GM10248 (cell line): ENCODE measurements at regions not wholly inside any gene's neighbourhood (a gene's known extent, or its start where the extent isn't known, plus 50 kb on each side); places are given as distances from the start of the nearest gene placed in this dataset.

Experiments used
- CTCF ChIA-PET: fragments of 300-600 bp; sonication (Branson Sonifier 250); formaldehyde crosslinking; extraction: SDS; loops from one replicate; lab custom pipeline; 2021; ENCODE audit warnings: antibody characterized with exemption; lab: Yijun Ruan, JAX
- POLR2A ChIA-PET: fragments of 350-650 bp; sonication (Branson Sonifier 250); formaldehyde crosslinking; extraction: SDS; loops from one replicate; lab custom pipeline; 2020; ENCODE audit warnings: antibody characterized with exemption; lab: Yijun Ruan, JAX
- DNase-seq: peaks from one replicate; pipeline ENCODE4 v3.0.0; 2012; ENCODE audit errors: extremely low spot score
- CTCF ChIP-seq: IDR thresholded peaks from 2 replicates; pipeline ENCODE4 v1.5.1; 2012; ENCODE audit warnings: mild to moderate bottlenecking, low read depth; ENCODE audit errors: extremely low read depth, missing control alignments, control extremely low read depth

- POLR2A ChIA-PET: no interaction called here
- no peak for TF ChIP-seq CTCF
- DNase-seq: no peak
- CTCF ChIA-PET: interaction anchor here (0.8 to 2.4 kb wide), 10 partner anchors 9 to 553 kb away, joined by 3 to 12 read pairs (median 3); no protein-coding TSS in a partner anchor
Observed at GRCh38 chr3:72266016-72266370, 481.0 kb upstream of the PROK2 start.

GRCh38 chr3:72265256-72266015 is 480.5 kb upstream of the PROK2 start:
- TF ChIP-seq CTCF: no peak
- no peak for DNase-seq
- POLR2A ChIA-PET: no interaction called here
- CTCF ChIA-PET: interaction anchor here (0.8 to 2.4 kb wide), 8 partner anchors 9 to 553 kb away, joined by 3 to 12 read pairs (median 5); no protein-coding TSS in a partner anchor

- CTCF ChIA-PET: interaction anchor here (1.4 to 2.4 kb wide), 3 partner anchors 15 to 386 kb away, joined by 4 to 7 read pairs (median 4); no protein-coding TSS in a partner anchor
- DNase-seq: no peak
- no peak for TF ChIP-seq CTCF
- POLR2A ChIA-PET: no interaction called here
Observed at GRCh38 chr3:72263223-72263990, 478.5 kb upstream of the PROK2 start.

- DNase-seq: no peak
- ChIA-PET CTCF (no interaction called here), POLR2A (no interaction called here)
- no peak for TF ChIP-seq CTCF
Observed at GRCh38 chr3:72262736-72263135, 477.8 kb upstream of the PROK2 start.

- CTCF ChIA-PET: no interaction called here
- DNase-seq: no peak
- TF ChIP-seq CTCF: no peak
- POLR2A ChIA-PET: no interaction called here
Observed at GRCh38 chr3:72261566-72262564, 476.9 kb upstream of the PROK2 start.

- no peak for TF ChIP-seq CTCF
- POLR2A ChIA-PET: interaction anchor here (0.6 kb wide), 1 partner anchor 162 kb away, joined by 3 read pairs; no protein-coding TSS in a partner anchor
- DNase-seq: no peak
- CTCF ChIA-PET: no interaction called here
Observed at GRCh38 chr3:72260588-72260910, 475.6 kb upstream of the PROK2 start.
